GM23338 (cell line): ENCODE measurements at regions not wholly inside any gene's neighbourhood (a gene's known extent, or its start where the extent isn't known, plus 50 kb on each side); places are given as distances from the start of the nearest gene placed in this dataset.

Source experiments
- ATAC-seq: fragments of 200-7000 bp; cut with Tn5 transposase; 3 replicates; pipeline ENCODE4 v1.9.1; 2020
- DNase-seq: peaks from one replicate; pipeline ENCODE4 v3.0.0-alpha.2; 2015; ENCODE audit warnings: low spot score
- H2AFZ ChIP-seq: fragments of 200-600 bp; sonication (generic); 2 replicates; pipeline ENCODE4 v1.8.0; 2016; ENCODE audit warnings: antibody characterized with exemption, mild to moderate bottlenecking, moderate library complexity
- H3F3A ChIP-seq: fragments of 200-600 bp; sonication (generic); replicated peaks from 2 replicates; pipeline ENCODE4 v1.8.0; 2017; ENCODE audit warnings: antibody characterized with exemption, mixed run types, low read depth
- H3K27ac ChIP-seq: fragments of 200-600 bp; sonication (generic); 2 replicates; pipeline ENCODE4 v1.6.1; 2016; ENCODE audit warnings: low read depth
- H3K27me3 ChIP-seq: fragments of 200-600 bp; sonication (generic); 2 replicates; pipeline ENCODE4 v1.8.0; 2016; ENCODE audit warnings: mild to moderate bottlenecking, mixed run types, moderate library complexity; ENCODE audit not compliant: insufficient read depth
- H3K36me3 ChIP-seq: fragments of 200-600 bp; sonication (generic); 2 replicates; pipeline ENCODE4 v1.8.0; 2016; ENCODE audit warnings: mild to moderate bottlenecking; ENCODE audit not compliant: insufficient read depth
- H3K4me1 ChIP-seq: fragments of 200-600 bp; sonication (generic); 2 replicates; pipeline ENCODE4 v1.8.0; 2016; ENCODE audit warnings: mild to moderate bottlenecking, moderate library complexity; ENCODE audit not compliant: insufficient read depth
- H3K4me2 ChIP-seq: fragments of 200-600 bp; sonication (generic); 2 replicates; pipeline ENCODE4 v1.7.1; 2017; ENCODE audit warnings: mixed run types
- H3K4me3 ChIP-seq: fragments of 200-600 bp; sonication (generic); 2 replicates; pipeline ENCODE4 v1.6.1; 2016; ENCODE audit warnings: mixed run types
- H3K79me2 ChIP-seq: fragments of 200-600 bp; sonication (generic); replicated peaks from 2 replicates; pipeline ENCODE4 v1.8.0; 2017; ENCODE audit warnings: mild to moderate bottlenecking; ENCODE audit not compliant: insufficient read depth
- H3K9me2 ChIP-seq: fragments of 200-600 bp; sonication (generic); 2 replicates; pipeline ENCODE4 v1.8.0; 2017; ENCODE audit not compliant: insufficient read depth
- H4K20me1 ChIP-seq: fragments of 200-600 bp; sonication (generic); replicated peaks from 2 replicates; pipeline ENCODE4 v1.8.0; 2017; ENCODE audit warnings: mild to moderate bottlenecking; ENCODE audit not compliant: insufficient read depth
- H3K27ac Mint-ChIP-seq: 2 replicates; pipeline ENCODE4 v1.8.0; 2020; ENCODE audit warnings: inconsistent platforms, mild to moderate bottlenecking, moderate library complexity, mixed read lengths
- H3K27me3 Mint-ChIP-seq: 3 replicates; pipeline ENCODE4 v1.8.0; 2022; ENCODE audit warnings: low read depth, mild to moderate bottlenecking, moderate library complexity, mixed read lengths, inconsistent platforms; ENCODE audit not compliant: insufficient read depth, poor library complexity
- H3K36me3 Mint-ChIP-seq: 3 replicates; pipeline ENCODE4 v1.8.0; 2021; ENCODE audit warnings: low read depth, mild to moderate bottlenecking, inconsistent platforms, moderate library complexity, mixed read lengths
- H3K4me1 Mint-ChIP-seq: 3 replicates; pipeline ENCODE4 v1.8.0; 2020; ENCODE audit warnings: mild to moderate bottlenecking, inconsistent platforms, mixed read lengths
- H3K4me3 Mint-ChIP-seq: 3 replicates; pipeline ENCODE4 v1.8.0; 2021; ENCODE audit warnings: moderate library complexity, mild to moderate bottlenecking, inconsistent platforms, mixed read lengths
- H3K9me3 Mint-ChIP-seq: 3 replicates; pipeline ENCODE4 v1.8.0; 2020; ENCODE audit warnings: moderate library complexity, mild to moderate bottlenecking, inconsistent platforms, mixed read lengths
- CREB1 ChIP-seq: fragments of 250-450 bp; sonication (Bioruptor Pico); IDR thresholded peaks from 2 replicates; pipeline ENCODE4 v1.5.0; 2020; ENCODE audit warnings: low read depth, mild to moderate bottlenecking, moderate library complexity
- CTCF ChIP-seq, 2 experiments: fragments of 200-600 bp in 1 of 2; sonication (generic) in 1 of 2; conservative IDR thresholded peaks; 2 replicates each; pipeline versions ENCODE4 v1.5.1 to v1.6.1; 2016 to 2017; ENCODE audit warnings: antibody characterized with exemption in 2 of 2, low read depth in 2 of 2, mild to moderate bottlenecking in 2 of 2, moderate library complexity in 1 of 2
- ETS1 ChIP-seq: IDR thresholded peaks from 2 replicates; pipeline ENCODE4 v1.6.1; 2016; ENCODE audit warnings: antibody characterized with exemption
- EZH2 ChIP-seq: fragments of 200-600 bp; sonication (generic); IDR thresholded peaks from one replicate; pipeline ENCODE4 v1.8.0; 2017; ENCODE audit warnings: antibody characterized with exemption, mild to moderate bottlenecking, low read depth; ENCODE audit not compliant: unreplicated experiment
- EZH2phosphoT487 ChIP-seq: fragments of 200-600 bp; sonication (generic); IDR thresholded peaks from one replicate; pipeline ENCODE4 v1.8.1; 2018; ENCODE audit warnings: antibody characterized with exemption; ENCODE audit not compliant: unreplicated experiment
- JUNB ChIP-seq: IDR thresholded peaks from one replicate; pipeline ENCODE4 v1.6.1; 2016; ENCODE audit warnings: antibody characterized with exemption; ENCODE audit not compliant: unreplicated experiment
- NANOG ChIP-seq: IDR thresholded peaks from 2 replicates; pipeline ENCODE4 v1.6.1; 2016; ENCODE audit warnings: antibody characterized with exemption, borderline replicate concordance
- POLR2AphosphoS5 ChIP-seq: IDR thresholded peaks from 2 replicates; pipeline ENCODE4 v1.6.1; 2016; ENCODE audit warnings: antibody characterized with exemption, low read depth
- STAT1 ChIP-seq: IDR thresholded peaks from one replicate; pipeline ENCODE4 v1.6.1; 2016; ENCODE audit warnings: antibody characterized with exemption; ENCODE audit not compliant: unreplicated experiment
- ZNF114 ChIP-seq: fragments of 250-450 bp; sonication (Bioruptor Pico); IDR thresholded peaks from 2 replicates; pipeline ENCODE4 v1.5.0; 2020; ENCODE audit warnings: mild to moderate bottlenecking, moderate library complexity
- ZNF331 ChIP-seq: fragments of 250-450 bp; sonication (Bioruptor Pico); IDR thresholded peaks from 2 replicates; pipeline ENCODE4 v1.5.0; 2020; ENCODE audit warnings: low read depth, mild to moderate bottlenecking, moderate library complexity
- TF ChIP-seq, protein P1 (sequence below): IDR thresholded peaks from one replicate; pipeline ENCODE4 v1.6.1; 2018; ENCODE audit warnings: antibody characterized with exemption; ENCODE audit not compliant: unreplicated experiment
- TF ChIP-seq, protein P2 (sequence below): fragments of 250-450 bp; sonication (Bioruptor Pico); IDR thresholded peaks from 2 replicates; pipeline ENCODE4 v1.5.0; 2020; ENCODE audit warnings: mild to moderate bottlenecking, moderate library complexity

- no peaks in the 10 kb centered on the region for H3F3A ChIP-seq
- DNase-seq: no peak
- H3K27me3 ChIP-seq: no peaks in the 10 kb centered on the region
- H3K4me3 ChIP-seq: no peak overlapping the region
- peaks cover 8% of the 10 kb centered on the region; the same call in 1 of the 2 replicates for H3K4me1 ChIP-seq
- H3K4me2 ChIP-seq: no peak overlapping the region
- Mint-ChIP-seq H3K27me3 (peaks cover 4% of the 10 kb centered on the region), H3K4me3 (no peak overlapping the region), H3K36me3 (no peaks in the 10 kb centered on the region), H3K4me1 (peaks cover 40% of the 10 kb centered on the region), H3K27ac (peak overlapping the region; percentile 46; the same call in 1 of the 2 replicates), H3K9me3 (no peaks in the 10 kb centered on the region)
- TF ChIP-seq, protein P1, sequence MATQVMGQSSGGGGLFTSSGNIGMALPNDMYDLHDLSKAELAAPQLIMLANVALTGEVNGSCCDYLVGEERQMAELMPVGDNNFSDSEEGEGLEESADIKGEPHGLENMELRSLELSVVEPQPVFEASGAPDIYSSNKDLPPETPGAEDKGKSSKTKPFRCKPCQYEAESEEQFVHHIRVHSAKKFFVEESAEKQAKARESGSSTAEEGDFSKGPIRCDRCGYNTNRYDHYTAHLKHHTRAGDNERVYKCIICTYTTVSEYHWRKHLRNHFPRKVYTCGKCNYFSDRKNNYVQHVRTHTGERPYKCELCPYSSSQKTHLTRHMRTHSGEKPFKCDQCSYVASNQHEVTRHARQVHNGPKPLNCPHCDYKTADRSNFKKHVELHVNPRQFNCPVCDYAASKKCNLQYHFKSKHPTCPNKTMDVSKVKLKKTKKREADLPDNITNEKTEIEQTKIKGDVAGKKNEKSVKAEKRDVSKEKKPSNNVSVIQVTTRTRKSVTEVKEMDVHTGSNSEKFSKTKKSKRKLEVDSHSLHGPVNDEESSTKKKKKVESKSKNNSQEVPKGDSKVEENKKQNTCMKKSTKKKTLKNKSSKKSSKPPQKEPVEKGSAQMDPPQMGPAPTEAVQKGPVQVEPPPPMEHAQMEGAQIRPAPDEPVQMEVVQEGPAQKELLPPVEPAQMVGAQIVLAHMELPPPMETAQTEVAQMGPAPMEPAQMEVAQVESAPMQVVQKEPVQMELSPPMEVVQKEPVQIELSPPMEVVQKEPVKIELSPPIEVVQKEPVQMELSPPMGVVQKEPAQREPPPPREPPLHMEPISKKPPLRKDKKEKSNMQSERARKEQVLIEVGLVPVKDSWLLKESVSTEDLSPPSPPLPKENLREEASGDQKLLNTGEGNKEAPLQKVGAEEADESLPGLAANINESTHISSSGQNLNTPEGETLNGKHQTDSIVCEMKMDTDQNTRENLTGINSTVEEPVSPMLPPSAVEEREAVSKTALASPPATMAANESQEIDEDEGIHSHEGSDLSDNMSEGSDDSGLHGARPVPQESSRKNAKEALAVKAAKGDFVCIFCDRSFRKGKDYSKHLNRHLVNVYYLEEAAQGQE: no peak
- no peak for TF ChIP-seq POLR2AphosphoS5
- no peak for TF ChIP-seq NANOG
- TF ChIP-seq STAT1: no peak
- no peak for TF ChIP-seq ZNF114 (CRISPR knock-in tag)
- no peak for TF ChIP-seq ETS1
- no peak for TF ChIP-seq EZH2phosphoT487
- TF ChIP-seq JUNB: no peak
- TF ChIP-seq ZNF331 (CRISPR knock-in tag): no peak
- TF ChIP-seq CREB1 (CRISPR knock-in tag): no peak
- TF ChIP-seq, protein P2, sequence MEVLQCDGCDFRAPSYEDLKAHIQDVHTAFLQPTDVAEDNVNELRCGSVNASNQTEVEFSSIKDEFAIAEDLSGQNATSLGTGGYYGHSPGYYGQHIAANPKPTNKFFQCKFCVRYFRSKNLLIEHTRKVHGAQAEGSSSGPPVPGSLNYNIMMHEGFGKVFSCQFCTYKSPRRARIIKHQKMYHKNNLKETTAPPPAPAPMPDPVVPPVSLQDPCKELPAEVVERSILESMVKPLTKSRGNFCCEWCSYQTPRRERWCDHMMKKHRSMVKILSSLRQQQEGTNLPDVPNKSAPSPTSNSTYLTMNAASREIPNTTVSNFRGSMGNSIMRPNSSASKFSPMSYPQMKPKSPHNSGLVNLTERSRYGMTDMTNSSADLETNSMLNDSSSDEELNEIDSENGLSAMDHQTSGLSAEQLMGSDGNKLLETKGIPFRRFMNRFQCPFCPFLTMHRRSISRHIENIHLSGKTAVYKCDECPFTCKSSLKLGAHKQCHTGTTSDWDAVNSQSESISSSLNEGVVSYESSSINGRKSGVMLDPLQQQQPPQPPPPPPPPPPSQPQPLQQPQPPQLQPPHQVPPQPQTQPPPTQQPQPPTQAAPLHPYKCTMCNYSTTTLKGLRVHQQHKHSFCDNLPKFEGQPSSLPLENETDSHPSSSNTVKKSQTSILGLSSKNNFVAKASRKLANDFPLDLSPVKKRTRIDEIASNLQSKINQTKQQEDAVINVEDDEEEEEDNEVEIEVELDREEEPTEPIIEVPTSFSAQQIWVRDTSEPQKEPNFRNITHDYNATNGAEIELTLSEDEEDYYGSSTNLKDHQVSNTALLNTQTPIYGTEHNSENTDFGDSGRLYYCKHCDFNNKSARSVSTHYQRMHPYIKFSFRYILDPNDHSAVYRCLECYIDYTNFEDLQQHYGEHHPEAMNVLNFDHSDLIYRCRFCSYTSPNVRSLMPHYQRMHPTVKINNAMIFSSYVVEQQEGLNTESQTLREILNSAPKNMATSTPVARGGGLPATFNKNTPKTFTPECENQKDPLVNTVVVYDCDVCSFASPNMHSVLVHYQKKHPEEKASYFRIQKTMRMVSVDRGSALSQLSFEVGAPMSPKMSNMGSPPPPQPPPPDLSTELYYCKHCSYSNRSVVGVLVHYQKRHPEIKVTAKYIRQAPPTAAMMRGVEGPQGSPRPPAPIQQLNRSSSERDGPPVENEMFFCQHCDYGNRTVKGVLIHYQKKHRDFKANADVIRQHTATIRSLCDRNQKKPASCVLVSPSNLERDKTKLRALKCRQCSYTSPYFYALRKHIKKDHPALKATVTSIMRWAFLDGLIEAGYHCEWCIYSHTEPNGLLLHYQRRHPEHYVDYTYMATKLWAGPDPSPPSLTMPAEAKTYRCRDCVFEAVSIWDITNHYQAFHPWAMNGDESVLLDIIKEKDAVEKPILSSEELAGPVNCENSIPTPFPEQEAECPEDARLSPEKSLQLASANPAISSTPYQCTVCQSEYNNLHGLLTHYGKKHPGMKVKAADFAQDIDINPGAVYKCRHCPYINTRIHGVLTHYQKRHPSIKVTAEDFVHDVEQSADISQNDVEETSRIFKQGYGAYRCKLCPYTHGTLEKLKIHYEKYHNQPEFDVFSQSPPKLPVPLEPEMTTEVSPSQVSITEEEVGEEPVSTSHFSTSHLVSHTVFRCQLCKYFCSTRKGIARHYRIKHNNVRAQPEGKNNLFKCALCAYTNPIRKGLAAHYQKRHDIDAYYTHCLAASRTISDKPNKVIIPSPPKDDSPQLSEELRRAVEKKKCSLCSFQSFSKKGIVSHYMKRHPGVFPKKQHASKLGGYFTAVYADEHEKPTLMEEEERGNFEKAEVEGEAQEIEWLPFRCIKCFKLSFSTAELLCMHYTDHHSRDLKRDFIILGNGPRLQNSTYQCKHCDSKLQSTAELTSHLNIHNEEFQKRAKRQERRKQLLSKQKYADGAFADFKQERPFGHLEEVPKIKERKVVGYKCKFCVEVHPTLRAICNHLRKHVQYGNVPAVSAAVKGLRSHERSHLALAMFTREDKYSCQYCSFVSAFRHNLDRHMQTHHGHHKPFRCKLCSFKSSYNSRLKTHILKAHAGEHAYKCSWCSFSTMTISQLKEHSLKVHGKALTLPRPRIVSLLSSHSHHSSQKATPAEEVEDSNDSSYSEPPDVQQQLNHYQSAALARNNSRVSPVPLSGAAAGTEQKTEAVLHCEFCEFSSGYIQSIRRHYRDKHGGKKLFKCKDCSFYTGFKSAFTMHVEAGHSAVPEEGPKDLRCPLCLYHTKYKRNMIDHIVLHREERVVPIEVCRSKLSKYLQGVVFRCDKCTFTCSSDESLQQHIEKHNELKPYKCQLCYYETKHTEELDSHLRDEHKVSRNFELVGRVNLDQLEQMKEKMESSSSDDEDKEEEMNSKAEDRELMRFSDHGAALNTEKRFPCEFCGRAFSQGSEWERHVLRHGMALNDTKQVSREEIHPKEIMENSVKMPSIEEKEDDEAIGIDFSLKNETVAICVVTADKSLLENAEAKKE (CRISPR knock-in tag): no peak
- no peak for TF ChIP-seq EZH2
- no peak for TF ChIP-seq CTCF (conservative IDR thresholded peaks at IDR 0.05; ENCODE audit: low read depth in 2 of 2)
- no peaks in the 10 kb centered on the region for H3K79me2 ChIP-seq
- no peaks in the 10 kb centered on the region for H3K36me3 ChIP-seq
- H3K27ac ChIP-seq: no peak overlapping the region
- H3K9me2 ChIP-seq: no peaks in the 10 kb centered on the region; the same call in 1 of the 2 replicates
- no peaks in the 10 kb centered on the region for H4K20me1 ChIP-seq
- no peak overlapping the region; the same call in 1 of the 2 replicates for H2AFZ ChIP-seq
- no peak for ATAC-seq
Observed at GRCh38 chr12:54734196-54734950, 86.2 kb upstream of the DCD start.
